HCT116 (cell line): ENCODE measurements at regions not wholly inside any gene's neighbourhood (a gene's known extent, or its start where the extent isn't known, plus 50 kb on each side); places are given as distances from the start of the nearest gene placed in this dataset.

ENCODE experiments used
- ATAC-seq: fragments of 200-7000 bp; cut with Tn5 transposase; 2 replicates; pipeline ENCODE4 v1.9.1; 2020; ENCODE audit warnings: mild to moderate bottlenecking, moderate library complexity
- BruUV-seq: library from RNA; stranded (reverse); fragments of 400-500 nt; replicated peaks from 2 replicates; lab custom pipeline; 2021; lab: Mats Ljungman, UMichigan
- CTCF ChIA-PET: fragments of 300-600 bp; sonication (Branson Sonifier 250); formaldehyde crosslinking; loops from one replicate; lab custom pipeline; 2021; ENCODE audit warnings: antibody characterized with exemption; lab: Charles Lee
- POLR2A ChIA-PET: fragments of 300-600, 350-600 bp; sonication (Branson Sonifier 250); formaldehyde crosslinking; loops from one replicate; lab custom pipeline; 2021; ENCODE audit warnings: antibody characterized with exemption; lab: Charles Lee
- RAD21 ChIA-PET, 2 experiments: fragments of 300-600 bp; sonication (Branson Sonifier 250); formaldehyde crosslinking; loops; one replicate each; lab custom pipeline; 2023; ENCODE audit warnings: low total read pairs in 2 of 2; ENCODE audit not compliant: uncharacterized antibody in 2 of 2, unreplicated experiment in 2 of 2, low non-redundant PET in 1 of 2; lab: Charles Lee
- DNase-seq: peaks from one replicate; pipeline ENCODE4 v3.0.0-alpha.2; 2010; ENCODE audit warnings: low read depth, low spot score
- H2AFZ ChIP-seq: fragments of 200-600 bp; shearing (Covaris generic), sonication (generic); 2 replicates; pipeline ENCODE4 v1.6.1; 2017; ENCODE audit warnings: low read depth, mixed run types, mixed read lengths, antibody characterized with exemption, low read length; ENCODE audit not compliant: poor library complexity, severe bottlenecking
- H3K27ac ChIP-seq: 2 replicates; pipeline ENCODE4 v1.5.1; 2012; ENCODE audit warnings: low read depth, low read length
- H3K27me3 ChIP-seq: fragments of 200-600 bp; sonication (generic); 2 replicates; pipeline ENCODE4 v1.6.1; 2016; ENCODE audit warnings: mixed run types, low read length, mixed read lengths; ENCODE audit not compliant: insufficient read depth
- H3K36me3 ChIP-seq, 2 experiments: fragments of 200-500 bp in 1 of 2; fragments of 200-600 bp in 1 of 2; sonication (Bioruptor generic) in 1 of 2; sonication (generic) in 1 of 2; 2 replicates each; pipeline versions ENCODE4 v1.5.1 to v1.6.1; 2014 to 2016; ENCODE audit warnings: low read length in 2 of 2, inconsistent platforms in 1 of 2, mixed read lengths in 1 of 2, mixed run types in 1 of 2; ENCODE audit not compliant: insufficient read depth in 2 of 2, control insufficient read depth in 1 of 2
- H3K4me1 ChIP-seq, 2 experiments: fragments of 200-600 bp in 1 of 2; sonication (generic) in 1 of 2; 2 replicates each; pipeline versions ENCODE4 v1.5.1 to v1.6.1; 2012 to 2017; ENCODE audit warnings: low read length in 2 of 2, inconsistent platforms in 1 of 2, mild to moderate bottlenecking in 1 of 2, mixed read lengths in 1 of 2, mixed run types in 1 of 2, moderate library complexity in 1 of 2; ENCODE audit not compliant: insufficient read depth in 2 of 2, control insufficient read depth in 1 of 2
- H3K4me2 ChIP-seq: fragments of 200-600 bp; sonication (generic); 2 replicates; pipeline ENCODE4 v1.6.1; 2017; ENCODE audit warnings: mixed run types, low read length, mixed read lengths
- H3K4me3 ChIP-seq, 2 experiments: fragments of 200-600 bp in 1 of 2; sonication (generic) in 1 of 2; replicated peaks in 1 of 2; 2 replicates each; pipeline ENCODE4 v1.5.1; 2011 to 2016; ENCODE audit warnings: low read length in 2 of 2, control low read depth in 1 of 2, low read depth in 1 of 2, mild to moderate bottlenecking in 1 of 2, mixed read lengths in 1 of 2, mixed run types in 1 of 2
- H3K79me2 ChIP-seq: fragments of 200-600 bp; sonication (generic); 2 replicates; pipeline ENCODE4 v1.6.1; 2017; ENCODE audit warnings: mild to moderate bottlenecking, mixed run types, low read length, moderate library complexity, mixed read lengths; ENCODE audit not compliant: insufficient read depth
- H3K9ac ChIP-seq: fragments of 200-600 bp; sonication (generic); 2 replicates; pipeline ENCODE4 v1.6.1; 2016; ENCODE audit warnings: low read length, mixed read lengths
- H3K9me2 ChIP-seq: fragments of 200-600 bp; sonication (generic), shearing (Covaris generic); 2 replicates; pipeline ENCODE4 v1.6.1; 2017; ENCODE audit warnings: mixed run types, mild to moderate bottlenecking, moderate library complexity; ENCODE audit not compliant: insufficient read depth
- H3K9me3 ChIP-seq, 2 experiments: fragments of 200-500 bp in 1 of 2; fragments of 200-600 bp in 1 of 2; sonication (Bioruptor generic) in 1 of 2; sonication (generic) in 1 of 2; 2 replicates each; pipeline ENCODE4 v1.6.1; 2014 to 2017; ENCODE audit warnings: low read length in 2 of 2, mixed read lengths in 2 of 2, inconsistent platforms in 1 of 2, low read depth in 1 of 2, mild to moderate bottlenecking in 1 of 2, mixed run types in 1 of 2, moderate library complexity in 1 of 2; ENCODE audit not compliant: control insufficient read depth in 1 of 2, insufficient read depth in 1 of 2
- H4K20me1 ChIP-seq: fragments of 200-600 bp; sonication (generic), shearing (Covaris generic); 2 replicates; pipeline ENCODE4 v1.6.1; 2017; ENCODE audit warnings: mixed run types, mild to moderate bottlenecking, moderate library complexity; ENCODE audit not compliant: insufficient read depth
- EGR1 ChIP-seq: IDR thresholded peaks from 2 replicates; pipeline ENCODE4 v1.6.1; 2012; ENCODE audit warnings: low read depth
- EZH2phosphoT487 ChIP-seq: fragments of 200-600 bp; IDR thresholded peaks from 2 replicates; pipeline ENCODE4 v1.6.1; 2018; ENCODE audit warnings: antibody characterized with exemption, borderline replicate concordance
- JUND ChIP-seq: IDR thresholded peaks from 2 replicates; pipeline ENCODE4 v1.6.1; 2012
- POLR2AphosphoS5 ChIP-seq: IDR thresholded peaks from 2 replicates; pipeline ENCODE4 v1.6.1; 2011; ENCODE audit warnings: mild to moderate bottlenecking, low read depth, low read length, moderate library complexity
- RAD21 ChIP-seq: IDR thresholded peaks from 2 replicates; pipeline ENCODE4 v1.6.1; 2012; ENCODE audit warnings: low read depth, mild to moderate bottlenecking
- SRF ChIP-seq: IDR thresholded peaks from 2 replicates; pipeline ENCODE4 v1.6.1; 2012; ENCODE audit warnings: low read depth
- TCF7L2 ChIP-seq: IDR thresholded peaks from 2 replicates; pipeline ENCODE4 v1.7.0; 2011; ENCODE audit warnings: borderline replicate concordance, inconsistent platforms; ENCODE audit not compliant: insufficient read depth, insufficient read length; ENCODE audit errors: extremely low read depth
- ZFX ChIP-seq: fragments of 450-650 bp; IDR thresholded peaks from 2 replicates; pipeline ENCODE4 v1.6.1; 2017
- ZNF274 ChIP-seq: fragments of 200-500 bp; sonication (Bioruptor generic); IDR thresholded peaks from 2 replicates; pipeline ENCODE4 v1.6.1; 2014; ENCODE audit warnings: mild to moderate bottlenecking, low read depth, low read length, inconsistent platforms
- intact Hi-C: fragments of 100-400 bp; cut with micrococcal nuclease; formaldehyde crosslinking; loops from 2 replicates; pipeline ENCODE4 v1.10.0; 2022
- TF ChIP-seq, protein P1 (sequence below), 3 experiments: fragments of 200-600 bp in 1 of 3; sonication (generic) in 1 of 3; IDR thresholded peaks in 2 of 3; conservative IDR thresholded peaks in 1 of 3; 2 replicates each; pipeline ENCODE4 v1.5.1; 2012 to 2017; ENCODE audit warnings: low read depth in 2 of 3, low read length in 2 of 3, antibody characterized with exemption in 1 of 3, borderline replicate concordance in 1 of 3, control low read depth in 1 of 3, mild to moderate bottlenecking in 1 of 3, mixed read lengths in 1 of 3, mixed run types in 1 of 3, moderate library complexity in 1 of 3; ENCODE audit not compliant: insufficient read depth in 1 of 3

DNA sequence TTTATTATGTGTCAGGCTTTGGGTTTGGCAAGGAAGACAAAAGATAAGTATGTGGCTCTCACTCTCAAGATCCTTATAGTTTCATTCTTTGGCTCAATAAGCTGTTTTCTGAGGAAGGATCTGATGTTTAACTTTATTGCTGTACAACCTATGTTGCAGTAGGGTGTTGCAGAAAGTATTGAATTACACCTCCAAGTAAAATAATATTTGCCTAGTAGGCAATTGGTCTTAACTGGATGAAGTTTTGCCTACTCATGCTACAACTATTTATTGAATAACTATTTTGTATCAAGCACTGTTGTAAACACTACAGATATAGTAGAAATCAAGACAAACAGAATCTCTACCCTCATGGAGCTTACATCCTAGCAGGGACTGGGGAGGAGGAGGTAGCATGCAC lies 169.7 kb downstream of the TAF11L14 start:
- RAD21 ChIA-PET, result no interaction called here
- DNase-seq, result no peak
- no peaks in the 10 kb centered on the region for H3K9me2 ChIP-seq
- no peak overlapping the region for H2AFZ ChIP-seq
- no peak overlapping the region for H3K4me2 ChIP-seq
- H3K9ac ChIP-seq, result no peak overlapping the region
- TF ChIP-seq POLR2AphosphoS5 (no peak), TCF7L2 (no peak), SRF (no peak), JUND (no peak), EZH2phosphoT487 (no peak)
- H3K4me1 ChIP-seq, result no peaks in the 10 kb centered on the region; a peak in 1 of 4 replicates
- no peak overlapping the region for H3K4me3 ChIP-seq
- peaks cover 7 to 23% of the 10 kb centered on the region in 2 experiments; a peak in 2 of 4 replicates for H3K9me3 ChIP-seq
- POLR2A ChIA-PET, result no interaction called here
- ATAC-seq, result no peak
- no peak overlapping the region for H3K27ac ChIP-seq
- H3K79me2 ChIP-seq, result no peaks in the 10 kb centered on the region
- intact Hi-C loops, result no loop called here
- H3K36me3 ChIP-seq, result no peaks in the 10 kb centered on the region
- no peaks in the 10 kb centered on the region for H3K27me3 ChIP-seq
- BruUV-seq, result no TSS peak
- H4K20me1 ChIP-seq, result no peaks in the 10 kb centered on the region
- CTCF ChIA-PET, result no interaction called here

DNA sequence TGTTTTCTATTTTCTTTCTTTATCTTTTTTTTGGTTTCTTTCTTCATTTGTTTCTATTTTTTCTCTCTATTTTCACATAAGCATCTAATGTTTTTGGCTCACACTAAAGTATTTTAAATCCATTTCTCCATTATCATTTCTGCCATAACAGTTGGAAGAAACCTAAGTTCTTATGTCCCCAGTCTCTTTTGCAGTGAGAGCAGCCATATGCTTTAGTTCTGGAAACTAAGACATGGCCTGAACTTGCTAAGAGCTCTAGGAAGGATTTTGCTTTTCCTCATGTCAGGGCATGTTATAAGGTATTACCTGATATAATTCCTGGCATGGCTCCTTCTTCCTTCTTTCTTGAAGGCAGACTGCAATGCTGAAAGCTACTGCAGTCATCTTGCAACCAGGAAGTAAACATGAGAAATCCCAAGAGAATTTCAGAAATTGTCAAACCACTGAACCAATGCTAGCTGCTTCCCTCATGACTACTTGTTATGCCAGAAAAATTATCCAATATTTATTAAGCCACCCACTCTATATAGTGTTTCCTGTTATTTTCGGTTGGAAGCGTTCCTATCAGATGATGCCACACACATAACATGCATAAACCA lies 171.1 kb downstream of the TAF11L14 start:
- ATAC-seq, result no peak
- BruUV-seq, result no TSS peak
- no peak overlapping the region for H2AFZ ChIP-seq

More for the DNA sequence above, 171.1 kb downstream of the TAF11L14 start:
- RAD21 ChIA-PET, result no interaction called here
- H3K79me2 ChIP-seq, result no peaks in the 10 kb centered on the region
- TF ChIP-seq ZFX (no peak), EGR1 (no peak), SRF (no peak), RAD21 (no peak), ZNF274 (no peak)
- TF ChIP-seq, protein P1, sequence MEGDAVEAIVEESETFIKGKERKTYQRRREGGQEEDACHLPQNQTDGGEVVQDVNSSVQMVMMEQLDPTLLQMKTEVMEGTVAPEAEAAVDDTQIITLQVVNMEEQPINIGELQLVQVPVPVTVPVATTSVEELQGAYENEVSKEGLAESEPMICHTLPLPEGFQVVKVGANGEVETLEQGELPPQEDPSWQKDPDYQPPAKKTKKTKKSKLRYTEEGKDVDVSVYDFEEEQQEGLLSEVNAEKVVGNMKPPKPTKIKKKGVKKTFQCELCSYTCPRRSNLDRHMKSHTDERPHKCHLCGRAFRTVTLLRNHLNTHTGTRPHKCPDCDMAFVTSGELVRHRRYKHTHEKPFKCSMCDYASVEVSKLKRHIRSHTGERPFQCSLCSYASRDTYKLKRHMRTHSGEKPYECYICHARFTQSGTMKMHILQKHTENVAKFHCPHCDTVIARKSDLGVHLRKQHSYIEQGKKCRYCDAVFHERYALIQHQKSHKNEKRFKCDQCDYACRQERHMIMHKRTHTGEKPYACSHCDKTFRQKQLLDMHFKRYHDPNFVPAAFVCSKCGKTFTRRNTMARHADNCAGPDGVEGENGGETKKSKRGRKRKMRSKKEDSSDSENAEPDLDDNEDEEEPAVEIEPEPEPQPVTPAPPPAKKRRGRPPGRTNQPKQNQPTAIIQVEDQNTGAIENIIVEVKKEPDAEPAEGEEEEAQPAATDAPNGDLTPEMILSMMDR (IDR thresholded peaks at IDR 0.05 in 2 of 3, conservative IDR thresholded peaks at IDR 0.05 in 1 of 3; ENCODE audit: borderline replicate concordance in 1 of 3, insufficient read depth in 1 of 3, low read depth in 2 of 3, low read length in 2 of 3), result no peak
- TF ChIP-seq, all 23 proteins: peak for 0
- no peak overlapping the region for H3K9ac ChIP-seq
- H3K4me1 ChIP-seq, result no peaks in the 10 kb centered on the region; a peak in 1 of 4 replicates
- ChIA-PET CTCF (no interaction called here), POLR2A (no interaction called here)
- H4K20me1 ChIP-seq, result no peaks in the 10 kb centered on the region
- no peak overlapping the region for H3K4me3 ChIP-seq
- no peak overlapping the region for H3K4me2 ChIP-seq
- H3K27me3 ChIP-seq, result no peaks in the 10 kb centered on the region
- no peaks in the 10 kb centered on the region for H3K36me3 ChIP-seq
- no peak overlapping the region for H3K27ac ChIP-seq
- DNase-seq, result no peak
- no peaks in the 10 kb centered on the region for H3K9me2 ChIP-seq
- intact Hi-C loops, result no loop called here
- H3K9me3 ChIP-seq, result peaks cover 9 to 25% of the 10 kb centered on the region in 2 experiments; a peak in 2 of 4 replicates
